SK-N-MC (cell line): ENCODE measurements at regions not wholly inside any gene's neighbourhood (a gene's known extent, or its start where the extent isn't known, plus 50 kb on each side); places are given as distances from the start of the nearest gene placed in this dataset.

Experiments used
- EZH2 ChIP-seq: fragments of 200-600 bp; sonication (generic); IDR thresholded peaks from one replicate; pipeline ENCODE4 v1.6.1; 2017; ENCODE audit warnings: antibody characterized with exemption
- FOXP2 ChIP-seq: optimal IDR thresholded peaks from 2 replicates; pipeline ENCODE3; 2011; ENCODE audit warnings: mild to moderate bottlenecking, moderate library complexity; ENCODE audit not compliant: insufficient read depth; ENCODE audit errors: extremely low read length, control extremely low read depth
- POLR2AphosphoS5 ChIP-seq: IDR thresholded peaks from 2 replicates; pipeline ENCODE4 v1.6.1; 2012; ENCODE audit warnings: mild to moderate bottlenecking, low read depth, low read length, borderline replicate concordance

DNA sequence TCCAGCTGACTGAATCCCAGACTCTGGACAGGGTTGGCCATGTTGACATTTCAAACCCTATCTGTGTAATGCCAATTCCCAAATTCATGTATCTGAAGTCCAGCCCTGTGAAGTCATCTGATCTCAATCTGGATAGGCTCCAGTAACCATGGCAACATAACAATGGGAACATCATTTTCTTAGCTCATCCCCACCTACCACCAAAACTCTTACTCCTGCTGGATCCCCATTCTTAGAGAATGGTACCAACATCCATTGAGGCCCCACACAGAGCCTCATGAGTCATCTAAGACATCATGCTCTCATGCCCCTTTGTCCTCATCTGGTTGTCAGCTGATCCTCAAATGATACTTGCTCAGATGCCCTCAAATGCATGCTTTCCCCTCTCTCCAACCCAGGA is 58.9 kb upstream of the TEX51 start:
- TF ChIP-seq POLR2AphosphoS5 (no peak), EZH2 (no peak), FOXP2 (no peak)
